Epithelial cell of proximal tubule (primary cell): ENCODE measurements at regions not wholly inside any gene's neighbourhood (a gene's known extent, or its start where the extent isn't known, plus 50 kb on each side); places are given as distances from the start of the nearest gene placed in this dataset.
A peak's percentile ranks its signal among the peaks of the same experiment; 100 is the strongest.
"Not testable (repeated sequence)": the region's sequence is repeated elsewhere in the genome, so short reads cannot be mapped to it uniquely, and the experiment has no call there.

Experiments used
- DNase-seq: peaks from one replicate; pipeline ENCODE4 v3.0.0-alpha.2; 2011; ENCODE audit warnings: low read depth
- H3K4me3 ChIP-seq: 2 replicates; pipeline ENCODE4 v1.5.1; 2011; ENCODE audit warnings: low read depth, mild to moderate bottlenecking, low read length
- CTCF ChIP-seq: conservative IDR thresholded peaks from 2 replicates; pipeline ENCODE4 v1.5.1; 2012; ENCODE audit warnings: low read depth, mild to moderate bottlenecking, low read length

DNA sequence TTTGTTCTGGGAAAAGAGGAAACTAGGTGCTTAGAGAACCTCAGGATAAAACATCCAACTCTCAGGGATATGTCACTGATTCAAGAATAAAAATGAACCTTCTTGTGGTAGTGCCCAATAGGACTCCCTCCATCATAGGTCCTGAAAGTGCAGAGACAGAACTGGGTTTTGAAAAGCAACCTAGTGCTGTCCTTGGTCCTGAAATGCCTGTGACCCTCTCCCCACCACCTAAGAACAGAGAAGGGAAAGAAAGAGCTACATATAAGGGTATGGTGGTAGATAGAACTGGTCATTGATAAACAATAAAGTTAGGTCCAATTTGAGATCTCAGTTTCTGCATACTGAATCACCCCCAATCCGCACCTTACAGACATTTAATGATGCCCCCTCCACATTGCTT, 953.3 kb downstream of the XPNPEP1 start:
- TF ChIP-seq CTCF: no peak

DNA sequence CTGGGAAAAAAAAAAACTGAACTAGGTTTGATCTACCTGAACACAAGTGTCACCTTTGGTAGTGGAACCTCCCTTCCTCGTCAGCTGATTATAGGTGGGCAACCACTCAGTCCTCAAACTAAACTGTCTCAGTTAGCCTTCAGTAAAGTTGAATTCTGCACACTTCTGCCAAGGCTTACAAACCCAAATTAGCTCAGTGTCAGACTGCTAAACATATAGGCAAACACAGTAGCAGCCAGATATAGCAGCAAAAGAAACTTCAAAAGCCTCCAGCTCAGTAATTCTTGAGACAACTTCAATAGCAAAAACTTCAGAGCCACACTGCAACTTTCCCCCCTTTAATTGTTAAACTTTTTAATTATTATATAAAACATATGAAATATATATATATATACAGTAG, 956.9 kb downstream of the XPNPEP1 start:
- H3K4me3 ChIP-seq: no peak overlapping the region
- TF ChIP-seq CTCF: no peak
- DNase-seq: no peak

More for the DNA sequence above, 953.3 kb downstream of the XPNPEP1 start:
- DNase-seq: peak; percentile 1
- no peak overlapping the region for H3K4me3 ChIP-seq

DNA sequence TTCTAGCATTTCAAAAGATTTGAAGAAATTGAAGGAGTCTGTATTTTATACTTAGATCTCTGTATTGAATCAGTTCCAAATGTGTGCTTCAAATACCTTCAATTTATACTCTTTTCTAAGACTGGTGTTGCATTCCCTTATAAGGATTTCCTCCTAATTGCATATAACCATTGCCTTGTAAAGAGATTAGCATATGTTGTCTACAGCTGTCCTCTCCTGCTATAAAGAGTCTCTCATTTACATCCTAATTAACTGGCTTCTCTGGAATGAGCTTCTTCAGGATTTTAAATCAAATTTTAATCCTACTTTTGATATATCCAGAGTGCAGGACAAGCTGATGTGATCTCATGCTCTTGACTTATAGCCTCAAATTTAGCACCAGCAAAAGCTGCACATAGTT, 957.3 kb downstream of the XPNPEP1 start:
- no peak for TF ChIP-seq CTCF
- no peak overlapping the region for H3K4me3 ChIP-seq
- no peak for DNase-seq

- DNase-seq: no peak
- no peak overlapping the region for H3K4me3 ChIP-seq
- TF ChIP-seq CTCF: no peak
Observed at GRCh38 chr10:108962172-108962571, 961.1 kb downstream of the XPNPEP1 start.

GRCh38 chr10:108957681-108958080, 965.6 kb downstream of the XPNPEP1 start:
- no peak for DNase-seq

DNA sequence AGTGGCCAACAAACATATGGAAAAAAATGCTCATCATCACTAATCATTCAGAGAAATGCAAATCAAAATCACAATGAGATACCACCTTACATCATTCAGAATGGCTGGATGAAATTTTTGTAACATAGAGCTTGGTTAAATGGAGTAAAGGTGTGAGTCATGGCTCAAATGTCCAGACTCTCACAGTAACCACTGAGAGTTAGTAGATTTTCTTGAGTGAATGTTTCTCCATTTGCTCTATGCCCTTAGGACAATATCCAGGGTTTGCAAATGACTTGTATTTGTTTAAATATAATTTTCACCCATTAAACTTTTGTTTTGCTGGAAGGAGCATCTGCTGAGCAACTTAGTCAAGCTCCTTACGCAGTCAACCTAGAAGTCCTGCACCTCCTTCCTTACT, 967.2 kb downstream of the XPNPEP1 start:
- TF ChIP-seq CTCF: no peak
- DNase-seq: no peak
- no peak overlapping the region for H3K4me3 ChIP-seq

More at GRCh38 chr10:108957681-108958080, 965.6 kb downstream of the XPNPEP1 start:
- no peak overlapping the region for H3K4me3 ChIP-seq
- TF ChIP-seq CTCF: no peak

GRCh38 chr10:108920029-108920428, 1003.3 kb downstream of the XPNPEP1 start:
- H3K4me3 ChIP-seq, DNase-seq: not testable (repeated sequence)

- no peak overlapping the region for H3K4me3 ChIP-seq
- no peak for TF ChIP-seq CTCF
- no peak for DNase-seq
Observed at GRCh38 chr10:108913300-108913699, 1010.0 kb downstream of the XPNPEP1 start.
